Keratinocyte (primary cell): ENCODE measurements at regions not wholly inside any gene's neighbourhood (a gene's known extent, or its start where the extent isn't known, plus 50 kb on each side); places are given as distances from the start of the nearest gene placed in this dataset.

Source experiments
- DNase-seq: peaks from one replicate; pipeline ENCODE4 v3.0.0-alpha.2; 2011; ENCODE audit warnings: low read depth, missing footprints, low spot score
- FAIRE-seq: peaks from 2 replicates; lab custom pipeline; 2011; peaks lifted over from hg19 to GRCh38; lab: Jason Lieb, UNC
- H2AFZ ChIP-seq: 2 replicates; pipeline ENCODE4 v1.6.0; 2012; ENCODE audit warnings: low read length, control low read depth, inconsistent platforms; ENCODE audit not compliant: control insufficient read depth
- H3K27ac ChIP-seq: 2 replicates; pipeline ENCODE4 v1.5.1; 2011; ENCODE audit warnings: low read length; ENCODE audit not compliant: control insufficient read depth, insufficient read depth
- H3K27me3 ChIP-seq: 3 replicates; pipeline ENCODE4 v1.6.0; 2011; ENCODE audit warnings: low read length; ENCODE audit not compliant: control insufficient read depth, insufficient read depth; ENCODE audit errors: extremely low read depth
- H3K36me3 ChIP-seq, 2 experiments: 2 replicates in 1 of 2; 3 replicates in 1 of 2; pipeline ENCODE4 v1.5.1; 2011; ENCODE audit warnings: low read length in 2 of 2, mild to moderate bottlenecking in 1 of 2; ENCODE audit not compliant: control insufficient read depth in 2 of 2, insufficient read depth in 2 of 2; ENCODE audit errors: extremely low read depth in 1 of 2
- H3K4me1 ChIP-seq: 3 replicates; pipeline ENCODE4 v1.5.1; 2011; ENCODE audit warnings: low read length; ENCODE audit not compliant: control insufficient read depth, insufficient read depth; ENCODE audit errors: extremely low read depth
- H3K4me2 ChIP-seq: 3 replicates; pipeline ENCODE4 v1.6.0; 2011; ENCODE audit warnings: low read depth, low read length; ENCODE audit not compliant: control insufficient read depth, insufficient read depth; ENCODE audit errors: extremely low read depth
- H3K4me3 ChIP-seq, 3 experiments: fragments of 200-600 bp in 1 of 3; sonication (generic) in 1 of 3; 2 replicates in 2 of 3; 3 replicates in 1 of 3; pipeline ENCODE4 v1.5.1; 2011 to 2016; ENCODE audit warnings: low read length in 3 of 3, mild to moderate bottlenecking in 3 of 3, control low read depth in 2 of 3, inconsistent platforms in 1 of 3, low read depth in 1 of 3, mixed read lengths in 1 of 3, mixed run types in 1 of 3, moderate library complexity in 1 of 3; ENCODE audit not compliant: control insufficient read depth in 2 of 3, insufficient read depth in 2 of 3; ENCODE audit errors: extremely low read depth in 1 of 3
- H3K79me2 ChIP-seq: 2 replicates; pipeline ENCODE4 v1.6.0; 2012; ENCODE audit warnings: low read length; ENCODE audit not compliant: control insufficient read depth, insufficient read depth
- H3K9ac ChIP-seq: 3 replicates; pipeline ENCODE4 v1.6.0; 2011; ENCODE audit warnings: low read length; ENCODE audit not compliant: control insufficient read depth, insufficient read depth; ENCODE audit errors: extremely low read depth
- H3K9me1 ChIP-seq: 3 replicates; pipeline ENCODE4 v1.6.0; 2011; ENCODE audit warnings: low read length; ENCODE audit not compliant: control insufficient read depth, insufficient read depth; ENCODE audit errors: extremely low read depth
- H3K9me3 ChIP-seq: 2 replicates; pipeline ENCODE4 v1.5.1; 2012; ENCODE audit warnings: low read depth, low read length; ENCODE audit not compliant: control insufficient read depth
- H4K20me1 ChIP-seq: 3 replicates; pipeline ENCODE4 v1.6.0; 2011; ENCODE audit warnings: low read length; ENCODE audit not compliant: control insufficient read depth, insufficient read depth; ENCODE audit errors: extremely low read depth
- EZH2 ChIP-seq: IDR thresholded peaks from one replicate; pipeline ENCODE4 v1.6.1; 2012; ENCODE audit warnings: inconsistent platforms, mild to moderate bottlenecking, low read length, moderate library complexity
- dilution Hi-C: fragments of 300-500 bp; cut with MboI; formaldehyde crosslinking; loops from one replicate; pipeline ENCODE4 v1.7.0; 2020; ENCODE audit warnings: low sequenced_read_pairs; ENCODE audit not compliant: extremely low pct_ligation_motif_present
- TF ChIP-seq, protein P1 (sequence below), 3 experiments: IDR thresholded peaks in 1 of 3; conservative IDR thresholded peaks in 1 of 3; optimal IDR thresholded peaks in 1 of 3; 2 replicates in 2 of 3; 3 replicates in 1 of 3; pipeline versions ENCODE3 to v1.5.1; 2011; ENCODE audit warnings: low read length in 3 of 3, mild to moderate bottlenecking in 3 of 3, moderate library complexity in 2 of 3, control low read depth in 1 of 3, inconsistent platforms in 1 of 3; ENCODE audit not compliant: insufficient read depth in 2 of 3; ENCODE audit errors: extremely low read depth in 1 of 3

DNA sequence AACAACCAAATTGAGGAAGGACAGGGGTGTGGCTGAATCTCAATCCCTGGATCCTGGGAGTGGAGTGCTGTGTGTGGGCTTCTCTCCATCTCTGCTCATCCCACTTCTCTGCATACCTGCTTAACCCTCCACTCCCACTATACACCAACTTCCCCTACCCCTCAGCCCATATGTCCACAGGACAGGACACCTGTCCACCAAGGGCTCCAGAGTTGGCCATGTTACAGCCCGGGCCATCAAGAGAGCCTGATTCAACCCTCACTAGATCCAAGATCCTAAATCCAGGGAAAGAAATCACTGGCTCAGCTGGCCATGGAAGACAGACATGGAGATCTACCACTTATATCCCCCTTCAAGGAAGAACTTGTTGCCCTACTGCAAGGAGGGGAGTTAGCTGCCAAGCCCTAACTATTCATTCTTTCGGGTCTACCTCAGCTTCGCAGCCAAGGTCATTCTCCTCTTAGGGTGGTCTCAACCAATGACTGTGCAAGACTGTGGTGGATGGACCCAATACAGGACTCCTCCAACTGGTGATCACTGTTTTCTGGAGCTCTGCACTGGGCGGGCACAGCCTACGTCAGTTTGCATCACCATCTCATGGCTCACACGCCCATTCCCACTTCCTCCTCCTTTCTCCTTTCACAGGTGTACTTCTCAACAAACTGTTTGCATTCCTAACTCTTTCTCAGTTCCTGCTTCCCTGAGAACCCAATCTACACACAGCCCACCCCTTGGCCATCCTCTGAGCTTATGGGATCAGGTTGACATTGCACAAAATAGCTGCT is 53.7 kb upstream of the ZBTB43 start:
- FAIRE-seq = no peak
- H3K27me3 ChIP-seq = no peaks in the 10 kb centered on the region
- TF ChIP-seq, protein P1, sequence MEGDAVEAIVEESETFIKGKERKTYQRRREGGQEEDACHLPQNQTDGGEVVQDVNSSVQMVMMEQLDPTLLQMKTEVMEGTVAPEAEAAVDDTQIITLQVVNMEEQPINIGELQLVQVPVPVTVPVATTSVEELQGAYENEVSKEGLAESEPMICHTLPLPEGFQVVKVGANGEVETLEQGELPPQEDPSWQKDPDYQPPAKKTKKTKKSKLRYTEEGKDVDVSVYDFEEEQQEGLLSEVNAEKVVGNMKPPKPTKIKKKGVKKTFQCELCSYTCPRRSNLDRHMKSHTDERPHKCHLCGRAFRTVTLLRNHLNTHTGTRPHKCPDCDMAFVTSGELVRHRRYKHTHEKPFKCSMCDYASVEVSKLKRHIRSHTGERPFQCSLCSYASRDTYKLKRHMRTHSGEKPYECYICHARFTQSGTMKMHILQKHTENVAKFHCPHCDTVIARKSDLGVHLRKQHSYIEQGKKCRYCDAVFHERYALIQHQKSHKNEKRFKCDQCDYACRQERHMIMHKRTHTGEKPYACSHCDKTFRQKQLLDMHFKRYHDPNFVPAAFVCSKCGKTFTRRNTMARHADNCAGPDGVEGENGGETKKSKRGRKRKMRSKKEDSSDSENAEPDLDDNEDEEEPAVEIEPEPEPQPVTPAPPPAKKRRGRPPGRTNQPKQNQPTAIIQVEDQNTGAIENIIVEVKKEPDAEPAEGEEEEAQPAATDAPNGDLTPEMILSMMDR (optimal IDR thresholded peaks at IDR 0.05 in 1 of 3, IDR thresholded peaks at IDR 0.05 in 1 of 3, conservative IDR thresholded peaks at IDR 0.05 in 1 of 3; ENCODE audit: extremely low read depth in 1 of 3, insufficient read depth in 2 of 3, low read length in 3 of 3) = no peak
- no peak for TF ChIP-seq EZH2

DNA sequence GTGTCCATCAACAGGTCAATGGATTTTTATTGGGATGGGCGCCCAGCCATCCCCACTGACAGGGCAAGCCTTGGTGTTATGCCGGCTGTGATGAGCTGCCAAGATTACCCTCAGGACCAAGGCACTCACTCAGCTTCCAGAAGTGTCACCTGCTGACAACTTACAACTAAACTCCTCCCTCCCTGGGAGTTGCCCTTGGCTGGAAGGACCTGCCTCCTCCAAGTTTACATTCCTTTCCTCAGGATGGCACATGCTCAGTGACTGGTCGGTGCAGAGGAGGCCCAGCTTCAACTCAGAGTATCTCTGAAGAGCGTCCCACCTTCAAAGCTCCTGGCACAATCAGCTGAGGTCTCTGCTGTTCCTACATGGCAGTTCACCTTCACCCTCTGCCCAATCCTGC is 52.5 kb upstream of the ZBTB43 start:
- H3K27me3 ChIP-seq = no peaks in the 10 kb centered on the region
- H3K36me3 ChIP-seq = no peaks in the 10 kb centered on the region
- no peak overlapping the region for H3K27ac ChIP-seq
- DNase-seq = no peak
- H3K9me3 ChIP-seq = no peaks in the 10 kb centered on the region
- H3K4me1 ChIP-seq = peaks cover 13% of the 10 kb centered on the region
- no peaks in the 10 kb centered on the region for H3K79me2 ChIP-seq
- TF ChIP-seq, protein P1 (optimal IDR thresholded peaks at IDR 0.05 in 1 of 3, IDR thresholded peaks at IDR 0.05 in 1 of 3, conservative IDR thresholded peaks at IDR 0.05 in 1 of 3; ENCODE audit: extremely low read depth in 1 of 3, insufficient read depth in 2 of 3, low read length in 3 of 3) = no peak
- no peak for TF ChIP-seq EZH2
- H4K20me1 ChIP-seq = no peaks in the 10 kb centered on the region
- FAIRE-seq = peak; percentile 93
- no peak overlapping the region for H2AFZ ChIP-seq
- H3K4me3 ChIP-seq = no peak overlapping the region
- dilution Hi-C loops = no loop called here
- no peak overlapping the region for H3K4me2 ChIP-seq
- H3K9me1 ChIP-seq = no peaks in the 10 kb centered on the region
- H3K9ac ChIP-seq = no peak overlapping the region

More for the DNA sequence above, 53.7 kb upstream of the ZBTB43 start:
- H4K20me1 ChIP-seq = no peaks in the 10 kb centered on the region
- no peaks in the 10 kb centered on the region for H3K36me3 ChIP-seq
- no peaks in the 10 kb centered on the region for H3K79me2 ChIP-seq
- no peak overlapping the region for H3K9ac ChIP-seq
- no peak overlapping the region for H2AFZ ChIP-seq
- dilution Hi-C loops = no loop called here
- no peak overlapping the region for H3K27ac ChIP-seq
- DNase-seq = no peak
- H3K9me3 ChIP-seq = no peaks in the 10 kb centered on the region
- peaks cover 13% of the 10 kb centered on the region for H3K4me1 ChIP-seq
- no peak overlapping the region for H3K4me2 ChIP-seq
- H3K4me3 ChIP-seq = no peak overlapping the region
- H3K9me1 ChIP-seq = no peaks in the 10 kb centered on the region
